ENCODE measurements at regions not wholly inside any gene's neighbourhood (a gene's known extent, or its start where the extent isn't known, plus 50 kb on each side); places are given as distances from the start of the nearest gene placed in this dataset.

GRCh38 chr12:13661005-13661887 lies 320.2 kb downstream of the GRIN2B start:
- no peak for TF ChIP-seq ZNF384 (IDR thresholded peaks at IDR 0.05)
- TF ChIP-seq HDGF (IDR thresholded peaks at IDR 0.05; ENCODE audit: borderline replicate concordance), result no peak
- TF ChIP-seq SP1 (IDR thresholded peaks at IDR 0.05), result no peak
- no peak for TF ChIP-seq BHLHE40 (IDR thresholded peaks at IDR 0.05; ENCODE audit: borderline replicate concordance)
- TF ChIP-seq TARDBP (IDR thresholded peaks at IDR 0.05), result no peak
- TF ChIP-seq LEF1 (IDR thresholded peaks at IDR 0.05; ENCODE audit: borderline replicate concordance), result no peak
- no peak for TF ChIP-seq ELF4 (IDR thresholded peaks at IDR 0.05)
- TF ChIP-seq SUZ12 (IDR thresholded peaks at IDR 0.05), result no peak
- TF ChIP-seq NFRKB (IDR thresholded peaks at IDR 0.05), result no peak
- no peak for TF ChIP-seq ARNT (IDR thresholded peaks at IDR 0.05)
- no peak for TF ChIP-seq FOXM1 (IDR thresholded peaks at IDR 0.05; ENCODE audit: borderline replicate concordance)
- TF ChIP-seq L3MBTL2 (conservative IDR thresholded peaks at IDR 0.05), result no peak
- no peak for TF ChIP-seq CTBP1 (IDR thresholded peaks at IDR 0.05; ENCODE audit: borderline replicate concordance)

Measured in HEK293T (cell line).